WTC11 (cell line): ENCODE measurements at regions not wholly inside any gene's neighbourhood (a gene's known extent, or its start where the extent isn't known, plus 50 kb on each side); places are given as distances from the start of the nearest gene placed in this dataset.

Experiments used
- ATAC-seq: fragments of 200-7000 bp; cut with Tn5 transposase; 2 replicates; pipeline ENCODE4 v1.10.0; 2021; ENCODE audit warnings: mild to moderate bottlenecking, moderate library complexity
- CTCF ChIA-PET: fragments of 300-600 bp; sonication (Branson Sonifier 250); formaldehyde crosslinking; loops from one replicate; lab custom pipeline; 2021; ENCODE audit warnings: antibody characterized with exemption; lab: Charles Lee
- POLR2A ChIA-PET: fragments of 350-600 bp; sonication (Branson Sonifier 250); formaldehyde crosslinking; loops from one replicate; lab custom pipeline; 2021; ENCODE audit warnings: antibody characterized with exemption; lab: Charles Lee
- DNase-seq: peaks from one replicate; pipeline ENCODE4 v3.0.0; 2021; ENCODE audit warnings: low spot score
- H3K27ac Mint-ChIP-seq: 2 replicates; pipeline ENCODE4 v1.8.0; 2021; ENCODE audit warnings: mixed read lengths
- H3K27me3 Mint-ChIP-seq: 2 replicates; pipeline ENCODE4 v1.8.0; 2021; ENCODE audit warnings: low read depth, mild to moderate bottlenecking, moderate library complexity, mixed read lengths
- H3K36me3 Mint-ChIP-seq: 2 replicates; pipeline ENCODE4 v1.8.0; 2021; ENCODE audit warnings: mixed read lengths
- H3K4me1 Mint-ChIP-seq: 2 replicates; pipeline ENCODE4 v1.8.0; 2022; ENCODE audit warnings: mixed read lengths
- H3K4me3 Mint-ChIP-seq: 2 replicates; pipeline ENCODE4 v1.8.0; 2021; ENCODE audit warnings: mild to moderate bottlenecking, moderate library complexity, mixed read lengths
- H3K9me3 Mint-ChIP-seq: 2 replicates; pipeline ENCODE4 v1.8.0; 2021; ENCODE audit warnings: mixed read lengths
- CREB1 ChIP-seq: sonication (generic); formaldehyde crosslinking; IDR thresholded peaks from 2 replicates; pipeline ENCODE4 v1.8.0; 2023; ENCODE audit warnings: mild to moderate bottlenecking, missing genetic modification reagents
- E2F5 ChIP-seq: sonication (generic); formaldehyde crosslinking; IDR thresholded peaks from 2 replicates; pipeline ENCODE4 v1.8.1; 2022; ENCODE audit warnings: mild to moderate bottlenecking, moderate library complexity, missing genetic modification reagents
- ETV6 ChIP-seq: sonication (generic); formaldehyde crosslinking; IDR thresholded peaks from 2 replicates; pipeline ENCODE4 v1.8.1; 2022; ENCODE audit warnings: mild to moderate bottlenecking, missing genetic modification reagents
- FOXP1 ChIP-seq: sonication (generic); formaldehyde crosslinking; IDR thresholded peaks from 2 replicates; pipeline ENCODE4 v1.8.0; 2022; ENCODE audit warnings: missing genetic modification reagents, mild to moderate bottlenecking, moderate library complexity, borderline replicate concordance
- IRF1 ChIP-seq: sonication (generic); formaldehyde crosslinking; IDR thresholded peaks from 2 replicates; pipeline ENCODE4 v1.8.0; 2023; ENCODE audit warnings: missing genetic modification reagents
- JAZF1 ChIP-seq: fragments of 250-450 bp; sonication (Bioruptor Pico); IDR thresholded peaks from 2 replicates; pipeline ENCODE4 v1.9.0; 2021; ENCODE audit warnings: moderate library complexity, mild to moderate bottlenecking, inconsistent platforms
- MXD4 ChIP-seq: fragments of 250-450 bp; sonication (Bioruptor Pico); IDR thresholded peaks from 2 replicates; pipeline ENCODE4 v1.8.0; 2021; ENCODE audit warnings: mild to moderate bottlenecking, moderate library complexity, borderline replicate concordance
- NFE2L1 ChIP-seq: sonication (generic); formaldehyde crosslinking; IDR thresholded peaks from 2 replicates; pipeline ENCODE4 v1.8.1; 2023; ENCODE audit warnings: missing genetic modification reagents
- NR3C1 ChIP-seq: sonication (generic); formaldehyde crosslinking; conservative IDR thresholded peaks from 2 replicates; pipeline ENCODE4 v1.8.1; 2023; ENCODE audit warnings: low read depth, mild to moderate bottlenecking, missing genetic modification reagents
- PRRX2 ChIP-seq: fragments of 250-450 bp; sonication (Bioruptor Pico); IDR thresholded peaks from 2 replicates; pipeline ENCODE4 v1.8.0; 2021; ENCODE audit warnings: mild to moderate bottlenecking
- RORB ChIP-seq: fragments of 250-450 bp; sonication (Bioruptor Pico); IDR thresholded peaks from 2 replicates; pipeline ENCODE4 v1.9.0; 2021; ENCODE audit warnings: mild to moderate bottlenecking
- SMAD3 ChIP-seq: sonication (generic); formaldehyde crosslinking; IDR thresholded peaks from 2 replicates; pipeline ENCODE4 v1.8.0; 2022; ENCODE audit warnings: missing genetic modification reagents, mild to moderate bottlenecking, borderline replicate concordance
- SP1 ChIP-seq: sonication (generic); formaldehyde crosslinking; conservative IDR thresholded peaks from 2 replicates; pipeline ENCODE4 v1.8.1; 2022; ENCODE audit warnings: missing genetic modification reagents
- TCF7 ChIP-seq: sonication (generic); formaldehyde crosslinking; IDR thresholded peaks from 2 replicates; pipeline ENCODE4 v1.8.0; 2022; ENCODE audit warnings: mild to moderate bottlenecking, low read depth, missing genetic modification reagents, moderate library complexity
- TEAD4 ChIP-seq: sonication (generic); formaldehyde crosslinking; IDR thresholded peaks from 2 replicates; pipeline ENCODE4 v1.8.0; 2022; ENCODE audit warnings: mild to moderate bottlenecking, missing genetic modification reagents
- USF1 ChIP-seq: sonication (generic); formaldehyde crosslinking; IDR thresholded peaks from 2 replicates; pipeline ENCODE4 v1.8.0; 2022; ENCODE audit warnings: mild to moderate bottlenecking, missing genetic modification reagents
- ZBTB21 ChIP-seq: sonication (generic); formaldehyde crosslinking; IDR thresholded peaks from 2 replicates; pipeline ENCODE4 v1.8.1; 2023; ENCODE audit warnings: mild to moderate bottlenecking, missing genetic modification reagents, borderline replicate concordance
- ZNF121 ChIP-seq: sonication (generic); formaldehyde crosslinking; IDR thresholded peaks from 2 replicates; pipeline ENCODE4 v1.8.0; 2023; ENCODE audit warnings: missing genetic modification reagents
- ZNF138 ChIP-seq: sonication (generic); formaldehyde crosslinking; conservative IDR thresholded peaks from 2 replicates; pipeline ENCODE4 v1.8.1; 2022; ENCODE audit warnings: mild to moderate bottlenecking, moderate library complexity, missing genetic modification reagents
- ZNF281 ChIP-seq: sonication (generic); formaldehyde crosslinking; IDR thresholded peaks from 2 replicates; pipeline ENCODE4 v1.8.0; 2023; ENCODE audit warnings: mild to moderate bottlenecking, missing genetic modification reagents
- ZNF423 ChIP-seq: fragments of 250-450 bp; sonication (Bioruptor Pico); IDR thresholded peaks from 2 replicates; pipeline ENCODE4 v2.1.2; 2022; ENCODE audit warnings: mild to moderate bottlenecking, moderate library complexity
- ZNF425 ChIP-seq: fragments of 250-450 bp; sonication (Bioruptor Pico); conservative IDR thresholded peaks from 2 replicates; pipeline ENCODE4 v1.9.0; 2021; ENCODE audit warnings: mild to moderate bottlenecking

- no peak overlapping the region for H3K4me3 Mint-ChIP-seq
- TF ChIP-seq TCF7 (CRISPR knock-in tag) (no peak), FOXP1 (CRISPR knock-in tag) (no peak), ZNF425 (CRISPR knock-in tag) (no peak), JAZF1 (no peak), SMAD3 (CRISPR knock-in tag) (no peak), SP1 (CRISPR knock-in tag) (no peak), MXD4 (CRISPR knock-in tag) (no peak)
- no peak for DNase-seq
- ChIA-PET POLR2A (no interaction called here), CTCF (no interaction called here)
- no peak for ATAC-seq
- no peak overlapping the region for H3K27ac Mint-ChIP-seq
- no peaks in the 10 kb centered on the region for H3K4me1 Mint-ChIP-seq
- H3K9me3 Mint-ChIP-seq, result no peaks in the 10 kb centered on the region
- H3K36me3 Mint-ChIP-seq, result no peaks in the 10 kb centered on the region
- no peaks in the 10 kb centered on the region; the same call in 1 of the 2 replicates for H3K27me3 Mint-ChIP-seq
Observed at GRCh38 chr21:15259824-15260223, 195.0 kb upstream of the NRIP1 start.

GRCh38 chr21:15260604-15261003, 195.8 kb upstream of the NRIP1 start:
- ATAC-seq, result no peak
- CTCF ChIA-PET, result no interaction called here
- POLR2A ChIA-PET, result no interaction called here
- H3K9me3 Mint-ChIP-seq, result no peaks in the 10 kb centered on the region
- no peak overlapping the region for H3K27ac Mint-ChIP-seq
- no peak for TF ChIP-seq RORB (CRISPR knock-in tag)
- TF ChIP-seq PRRX2, result no peak
- TF ChIP-seq NFE2L1 (CRISPR knock-in tag), result no peak
- no peak for TF ChIP-seq ZNF423 (CRISPR knock-in tag)
- TF ChIP-seq ZNF138 (CRISPR knock-in tag), result no peak
- no peak for TF ChIP-seq TEAD4 (CRISPR knock-in tag)
- no peak for TF ChIP-seq E2F5
- TF ChIP-seq ZNF121 (CRISPR knock-in tag), result no peak
- TF ChIP-seq ZNF281, result no peak
- no peak for TF ChIP-seq USF1
- no peak for TF ChIP-seq ETV6 (CRISPR knock-in tag)
- no peak for TF ChIP-seq ZBTB21 (CRISPR knock-in tag)
- TF ChIP-seq NR3C1, result no peak
- TF ChIP-seq IRF1, result no peak
- TF ChIP-seq CREB1 (CRISPR knock-in tag), result no peak
- H3K36me3 Mint-ChIP-seq, result no peaks in the 10 kb centered on the region
- no peak overlapping the region for H3K4me3 Mint-ChIP-seq
- H3K27me3 Mint-ChIP-seq, result no peaks in the 10 kb centered on the region; the same call in 1 of the 2 replicates
- no peak for DNase-seq
- H3K4me1 Mint-ChIP-seq, result no peaks in the 10 kb centered on the region
